PC-9 (cell line): ENCODE measurements at regions not wholly inside any gene's neighbourhood (a gene's known extent, or its start where the extent isn't known, plus 50 kb on each side); places are given as distances from the start of the nearest gene placed in this dataset.

Source experiments
- CTCF ChIP-seq: fragments of 200-600 bp; sonication (generic); conservative IDR thresholded peaks from 2 replicates; pipeline ENCODE4 v1.6.1; 2017; ENCODE audit warnings: mixed run types, antibody characterized with exemption, mild to moderate bottlenecking, moderate library complexity
- EZH2 ChIP-seq: fragments of 200-600 bp; sonication (generic); IDR thresholded peaks from 2 replicates; pipeline ENCODE4 v1.8.0; 2017; ENCODE audit warnings: antibody characterized with exemption, low read depth

GRCh38 chr5:14063138-14063537 is 80.0 kb upstream of the TRIO start:
- TF ChIP-seq CTCF (no peak), EZH2 (no peak)
